Muscle layer of duodenum (tissue), 2 donors: ENCODE measurements at regions not wholly inside any gene's neighbourhood (a gene's known extent, or its start where the extent isn't known, plus 50 kb on each side); places are given as distances from the start of the nearest gene placed in this dataset.

Experiments used
- H3K27ac ChIP-seq: one replicate; pipeline ENCODE4 v1.7.0; 2013; ENCODE audit warnings: mild to moderate bottlenecking, low read length
- H3K27me3 ChIP-seq: one replicate; pipeline ENCODE4 v1.7.0; 2013; ENCODE audit warnings: low read depth, mild to moderate bottlenecking, control low read depth, low read length
- H3K36me3 ChIP-seq, 2 donors: one replicate each; pipeline ENCODE4 v1.7.0; 2013; ENCODE audit warnings: low read length in 2 of 2, control low read depth in 1 of 2, mild to moderate bottlenecking in 1 of 2; ENCODE audit not compliant: insufficient read depth in 2 of 2, control insufficient read depth in 1 of 2
- H3K4me1 ChIP-seq, 2 donors: one replicate each; pipeline ENCODE4 v1.7.0; 2013; ENCODE audit warnings: low read length in 2 of 2, mild to moderate bottlenecking in 2 of 2, control low read depth in 1 of 2, moderate library complexity in 1 of 2; ENCODE audit not compliant: insufficient read depth in 2 of 2, control insufficient read depth in 1 of 2
- H3K4me3 ChIP-seq, 2 donors: one replicate each; pipeline ENCODE4 v1.7.0; 2013; ENCODE audit warnings: low read length in 2 of 2, low read depth in 1 of 2, mild to moderate bottlenecking in 1 of 2
- H3K9me3 ChIP-seq, 2 donors: one replicate each; pipeline ENCODE4 v1.7.0; 2013; ENCODE audit warnings: low read length in 2 of 2, control low read depth in 1 of 2, mild to moderate bottlenecking in 1 of 2; ENCODE audit not compliant: control insufficient read depth in 1 of 2
- donor health status: healthy.

- Histone ChIP-seq H3K27me3 (no peaks in the 10 kb centered on the region), H3K36me3 (no peaks in the 10 kb centered on the region), H3K4me3 (no peak overlapping the region)
Observed at GRCh38 chr1:69163779-69164178, 403.9 kb upstream of the LRRC7 start.

GRCh38 chr1:69167876-69168275 lies 399.8 kb upstream of the LRRC7 start:
- Histone ChIP-seq H3K36me3 (no peaks in the 10 kb centered on the region), H3K4me3 (no peak overlapping the region), H3K4me1 (no peaks in the 10 kb centered on the region), H3K9me3 (no peaks in the 10 kb centered on the region), H3K27me3 (no peaks in the 10 kb centered on the region), H3K27ac (no peak overlapping the region)

More at GRCh38 chr1:69163779-69164178, 403.9 kb upstream of the LRRC7 start:
- Histone ChIP-seq H3K9me3 (no peaks in the 10 kb centered on the region), H3K27ac (no peak overlapping the region), H3K4me1 (no peaks in the 10 kb centered on the region)

GRCh38 chr1:69171248-69171647 lies 396.5 kb upstream of the LRRC7 start:
- no peaks in the 10 kb centered on the region for H3K9me3 ChIP-seq
- H3K4me1 ChIP-seq, result no peaks in the 10 kb centered on the region
- H3K36me3 ChIP-seq, result no peaks in the 10 kb centered on the region
- H3K27ac ChIP-seq, result no peak overlapping the region
- H3K4me3 ChIP-seq, result no peak overlapping the region
- H3K27me3 ChIP-seq, result no peaks in the 10 kb centered on the region

- Histone ChIP-seq H3K27ac (no peak overlapping the region), H3K27me3 (no peaks in the 10 kb centered on the region), H3K4me3 (no peak overlapping the region), H3K4me1 (no peaks in the 10 kb centered on the region), H3K9me3 (no peaks in the 10 kb centered on the region), H3K36me3 (no peaks in the 10 kb centered on the region)
Observed at GRCh38 chr1:69172003-69173000, 395.4 kb upstream of the LRRC7 start.

GRCh38 chr1:69175053-69175452 lies 392.7 kb upstream of the LRRC7 start:
- no peaks in the 10 kb centered on the region for H3K36me3 ChIP-seq
- H3K9me3 ChIP-seq, result no peaks in the 10 kb centered on the region
- no peaks in the 10 kb centered on the region for H3K4me1 ChIP-seq
- no peaks in the 10 kb centered on the region for H3K27me3 ChIP-seq
- no peak overlapping the region for H3K27ac ChIP-seq
- H3K4me3 ChIP-seq, result no peak overlapping the region

GRCh38 chr1:69180358-69180757 lies 387.4 kb upstream of the LRRC7 start:
- Histone ChIP-seq H3K36me3 (no peaks in the 10 kb centered on the region), H3K4me1 (no peaks in the 10 kb centered on the region), H3K27ac (no peak overlapping the region), H3K27me3 (no peaks in the 10 kb centered on the region), H3K4me3 (no peak overlapping the region), H3K9me3 (no peaks in the 10 kb centered on the region)

GRCh38 chr1:69185378-69185777 lies 382.3 kb upstream of the LRRC7 start:
- no peak overlapping the region for H3K27ac ChIP-seq
- no peaks in the 10 kb centered on the region for H3K36me3 ChIP-seq
- no peaks in the 10 kb centered on the region for H3K27me3 ChIP-seq
- H3K4me3 ChIP-seq, result no peak overlapping the region
- no peaks in the 10 kb centered on the region for H3K4me1 ChIP-seq
- H3K9me3 ChIP-seq, result no peaks in the 10 kb centered on the region

- Histone ChIP-seq H3K36me3 (no peaks in the 10 kb centered on the region), H3K9me3 (no peaks in the 10 kb centered on the region), H3K4me1 (no peaks in the 10 kb centered on the region), H3K4me3 (no peak overlapping the region), H3K27me3 (no peaks in the 10 kb centered on the region), H3K27ac (no peak overlapping the region)
Observed at GRCh38 chr1:69191335-69191734, 376.4 kb upstream of the LRRC7 start.

GRCh38 chr1:69195136-69195535 lies 372.6 kb upstream of the LRRC7 start:
- Histone ChIP-seq H3K27me3 (no peaks in the 10 kb centered on the region), H3K36me3 (no peaks in the 10 kb centered on the region)

GRCh38 chr1:69196071-69196470 lies 371.7 kb upstream of the LRRC7 start:
- H3K4me1 ChIP-seq, result peaks cover 0 to 3% of the 10 kb centered on the region in 2 donors
- H3K27me3 ChIP-seq, result no peaks in the 10 kb centered on the region
- H3K4me3 ChIP-seq, result no peak overlapping the region
- no peak overlapping the region for H3K27ac ChIP-seq
- no peaks in the 10 kb centered on the region for H3K36me3 ChIP-seq
- no peaks in the 10 kb centered on the region for H3K9me3 ChIP-seq

More at GRCh38 chr1:69195136-69195535, 372.6 kb upstream of the LRRC7 start:
- Histone ChIP-seq H3K4me3 (no peak overlapping the region), H3K27ac (no peak overlapping the region), H3K4me1 (peaks cover 0 to 3% of the 10 kb centered on the region in 2 donors), H3K9me3 (no peaks in the 10 kb centered on the region)

GRCh38 chr1:69197816-69198215 lies 369.9 kb upstream of the LRRC7 start:
- Histone ChIP-seq H3K36me3 (no peaks in the 10 kb centered on the region), H3K27ac (no peak overlapping the region), H3K9me3 (no peaks in the 10 kb centered on the region), H3K27me3 (no peaks in the 10 kb centered on the region), H3K4me3 (no peak overlapping the region), H3K4me1 (peaks cover 0 to 3% of the 10 kb centered on the region in 2 donors)
